SK-N-SH (cell line): ENCODE measurements at regions not wholly inside any gene's neighbourhood (a gene's known extent, or its start where the extent isn't known, plus 50 kb on each side); places are given as distances from the start of the nearest gene placed in this dataset.
"Not testable (repeated sequence)": the region's sequence is repeated elsewhere in the genome, so short reads cannot be mapped to it uniquely, and the experiment has no call there.

Source experiments
- CTCF ChIA-PET: fragments of 300-600, 350-600 bp; formaldehyde crosslinking; extraction: SDS; loops from one replicate; lab custom pipeline; 2021; lab: Yijun Ruan, JAX
- POLR2A ChIA-PET: fragments of 350-600 bp; sonication (Branson Sonifier 250); formaldehyde crosslinking; extraction: SDS; loops from one replicate; lab custom pipeline; 2020; ENCODE audit warnings: antibody characterized with exemption, inconsistent platforms; lab: Yijun Ruan, JAX
- DNase-seq: peaks from one replicate; pipeline ENCODE4 v3.0.0; 2012
- H2AFZ ChIP-seq: fragments of 200-600 bp; sonication (generic); 2 replicates; pipeline ENCODE4 v1.8.1; 2016; ENCODE audit warnings: antibody characterized with exemption, mild to moderate bottlenecking, low read depth
- H3F3A ChIP-seq: fragments of 200-600 bp; sonication (generic); replicated peaks from 2 replicates; pipeline ENCODE3; 2016; ENCODE audit warnings: antibody characterized with exemption, mild to moderate bottlenecking; ENCODE audit not compliant: insufficient read depth
- H3K27ac ChIP-seq, 2 experiments: fragments of 200-500 bp in 1 of 2; fragments of 200-600 bp in 1 of 2; sonication (Bioruptor generic) in 1 of 2; sonication (generic), shearing (Covaris generic) in 1 of 2; 2 replicates each; pipeline versions ENCODE4 v1.5.1 to v1.6.1; 2014 to 2016; ENCODE audit warnings: low read depth in 2 of 2, inconsistent platforms in 1 of 2, low read length in 1 of 2, mild to moderate bottlenecking in 1 of 2, mixed read lengths in 1 of 2
- H3K27me3 ChIP-seq: fragments of 200-600 bp; sonication (generic), shearing (Covaris generic); 2 replicates; pipeline ENCODE4 v1.6.1; 2016; ENCODE audit warnings: mixed run types; ENCODE audit not compliant: insufficient read depth
- H3K36me3 ChIP-seq, 2 experiments: fragments of 200-500 bp in 1 of 2; fragments of 200-600 bp in 1 of 2; sonication (Bioruptor generic) in 1 of 2; sonication (generic) in 1 of 2; replicated peaks in 1 of 2; 2 replicates each; pipeline versions ENCODE3 to v1.5.1; 2014 to 2016; ENCODE audit warnings: low read length in 1 of 2, mild to moderate bottlenecking in 1 of 2; ENCODE audit not compliant: insufficient read depth in 2 of 2, control insufficient read depth in 1 of 2
- H3K4me1 ChIP-seq, 2 experiments: fragments of 200-500 bp in 1 of 2; fragments of 200-600 bp in 1 of 2; sonication (Bioruptor generic) in 1 of 2; sonication (generic), shearing (Covaris generic) in 1 of 2; 2 replicates each; pipeline versions ENCODE4 v1.5.1 to v1.6.1; 2014 to 2016; ENCODE audit warnings: low read depth in 1 of 2, low read length in 1 of 2, mixed run types in 1 of 2; ENCODE audit not compliant: insufficient read depth in 2 of 2, control insufficient read depth in 1 of 2
- H3K4me2 ChIP-seq: fragments of 200-600 bp; sonication (generic), shearing (Covaris generic); 2 replicates; pipeline ENCODE4 v1.6.1; 2017; ENCODE audit warnings: mixed run types
- H3K4me3 ChIP-seq, 2 experiments: fragments of 200-500 bp in 1 of 2; fragments of 200-600 bp in 1 of 2; sonication (Bioruptor generic) in 1 of 2; sonication (generic), shearing (Covaris generic) in 1 of 2; 2 replicates each; pipeline versions ENCODE4 v1.5.1 to v1.8.1; 2014 to 2016; ENCODE audit warnings: low read depth in 2 of 2, inconsistent platforms in 1 of 2, low read length in 1 of 2, mild to moderate bottlenecking in 1 of 2, mixed read lengths in 1 of 2, moderate library complexity in 1 of 2
- H3K79me2 ChIP-seq: fragments of 200-600 bp; sonication (generic); 2 replicates; pipeline ENCODE4 v1.8.1; 2017; ENCODE audit warnings: mild to moderate bottlenecking; ENCODE audit not compliant: insufficient read depth
- H3K9ac ChIP-seq: fragments of 200-600 bp; sonication (generic); 2 replicates; pipeline ENCODE4 v1.6.1; 2017; ENCODE audit warnings: mixed run types
- H3K9me2 ChIP-seq: fragments of 200-600 bp; sonication (generic); 2 replicates; pipeline ENCODE4 v1.6.1; 2017; ENCODE audit warnings: mixed run types
- H3K9me3 ChIP-seq: fragments of 200-600 bp; sonication (generic); 2 replicates; pipeline ENCODE4 v1.6.1; 2017; ENCODE audit warnings: mixed run types, mild to moderate bottlenecking, moderate library complexity
- H4K20me1 ChIP-seq: fragments of 200-600 bp; sonication (generic); 2 replicates; pipeline ENCODE4 v1.6.1; 2017; ENCODE audit warnings: mild to moderate bottlenecking, mixed run types; ENCODE audit not compliant: insufficient read depth
- CHD2 ChIP-seq: fragments of 150-350 bp; IDR thresholded peaks from 2 replicates; pipeline ENCODE4 v1.6.1; 2018; ENCODE audit warnings: low read length; ENCODE audit not compliant: partially characterized antibody
- EP300 ChIP-seq, 2 experiments: IDR thresholded peaks; 2 replicates each; pipeline versions ENCODE4 v1.4.0 to v1.6.1; 2012; ENCODE audit warnings: borderline replicate concordance in 1 of 2, low read depth in 1 of 2, low read length in 1 of 2
- GABPA ChIP-seq: IDR thresholded peaks from 2 replicates; pipeline ENCODE4 v1.4.0; 2012; ENCODE audit warnings: low read depth, mild to moderate bottlenecking
- GATA2 ChIP-seq: sonication (generic); formaldehyde crosslinking; IDR thresholded peaks from 2 replicates; pipeline ENCODE4 v1.5.0; 2020; ENCODE audit warnings: mild to moderate bottlenecking, missing genetic modification reagents
- JUND ChIP-seq: IDR thresholded peaks from 2 replicates; pipeline ENCODE4 v1.4.0; 2012
- MAX ChIP-seq: IDR thresholded peaks from 2 replicates; pipeline ENCODE4 v1.4.0; 2012; ENCODE audit warnings: low read depth
- NFIC ChIP-seq: IDR thresholded peaks from 2 replicates; pipeline ENCODE4 v1.4.0; 2012; ENCODE audit warnings: borderline replicate concordance
- REST ChIP-seq: IDR thresholded peaks from 2 replicates; pipeline ENCODE4 v1.6.1; 2012; ENCODE audit warnings: mild to moderate bottlenecking, low read depth, low read length, moderate library complexity
- RFX5 ChIP-seq: IDR thresholded peaks from 2 replicates; pipeline ENCODE4 v1.6.1; 2012; ENCODE audit warnings: mild to moderate bottlenecking, improper control_type of control experiment, low read length
- RXRA ChIP-seq: IDR thresholded peaks from 2 replicates; pipeline ENCODE4 v1.4.0; 2012; ENCODE audit warnings: low read depth, mild to moderate bottlenecking, borderline replicate concordance
- TAF1 ChIP-seq: IDR thresholded peaks from 2 replicates; pipeline ENCODE4 v1.6.1; 2012; ENCODE audit warnings: low read depth, mild to moderate bottlenecking, low read length, moderate library complexity, borderline replicate concordance
- TCF12 ChIP-seq: IDR thresholded peaks from 2 replicates; pipeline ENCODE4 v1.4.0; 2012
- USF1 ChIP-seq: IDR thresholded peaks from 2 replicates; pipeline ENCODE4 v1.4.0; 2012; ENCODE audit warnings: low read depth, borderline replicate concordance
- WGBS: methylation state at CpG from one replicate; pipeline ENCODE4 v1.1.6; 2017; ENCODE audit warnings: low lambda C conversion rate; 5-methylcytosine and 5-hydroxymethylcytosine counted together
- TF ChIP-seq, protein P1 (sequence below): fragments of 200-600 bp; sonication (generic); IDR thresholded peaks from 2 replicates; pipeline ENCODE4 v1.6.1; 2017; ENCODE audit warnings: antibody characterized with exemption, mild to moderate bottlenecking, moderate library complexity

DNA sequence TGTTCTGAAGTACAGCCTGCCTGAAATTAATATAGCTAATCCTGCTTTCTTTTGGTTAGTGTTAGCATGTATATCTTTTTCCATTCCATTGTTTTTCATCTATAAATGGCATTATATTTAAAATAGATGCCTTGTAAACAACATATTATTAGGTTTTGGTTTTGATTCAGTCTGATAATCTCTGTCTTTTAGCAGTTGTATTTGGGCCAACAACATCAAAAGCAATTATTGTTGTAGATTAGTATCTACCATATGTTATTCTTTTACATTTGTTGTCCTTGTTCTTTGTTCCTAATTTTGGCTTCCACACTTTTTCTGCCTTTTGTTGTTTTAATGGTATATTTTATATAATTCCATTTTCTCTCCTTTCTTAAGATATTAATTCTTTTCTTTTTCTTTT, 678.2 kb upstream of the PRMT6 start:
- Histone ChIP-seq H3K4me2 (no peak overlapping the region), H3K9me3 (no peaks in the 10 kb centered on the region), H3K9me2 (no peaks in the 10 kb centered on the region), H3K27me3 (no peaks in the 10 kb centered on the region), H3K4me1 (peaks cover 0 to 3% of the 10 kb centered on the region in 2 experiments; a peak in 1 of 4 replicates), H3K9ac (no peak overlapping the region), H2AFZ (no peak overlapping the region), H3K79me2 (no peaks in the 10 kb centered on the region), H3K27ac (no peak overlapping the region), H3K36me3 (no peaks in the 10 kb centered on the region)
- CTCF ChIA-PET: interaction anchor here (1.4 kb wide), 1 partner anchor 17 kb away, joined by 3 read pairs; no protein-coding TSS in a partner anchor
- POLR2A ChIA-PET: no interaction called here
- TF ChIP-seq EP300 (IDR thresholded peaks at IDR 0.05; ENCODE audit: borderline replicate concordance in 1 of 2, low read depth in 1 of 2, low read length in 1 of 2) (peak in 1 of 2 experiments; percentile 63; a peak in 2 of 4 replicates), JUND (no peak), USF1 (no peak), GATA2 (CRISPR knock-in tag) (peak; percentile 68), CHD2 (no peak)
- TF ChIP-seq, all 33 proteins: peak for 2
- DNase-seq: no peak
- Histone ChIP-seq H3K4me3 (no peak overlapping the region), H4K20me1 (no peaks in the 10 kb centered on the region), H3F3A (no peaks in the 10 kb centered on the region)

DNA sequence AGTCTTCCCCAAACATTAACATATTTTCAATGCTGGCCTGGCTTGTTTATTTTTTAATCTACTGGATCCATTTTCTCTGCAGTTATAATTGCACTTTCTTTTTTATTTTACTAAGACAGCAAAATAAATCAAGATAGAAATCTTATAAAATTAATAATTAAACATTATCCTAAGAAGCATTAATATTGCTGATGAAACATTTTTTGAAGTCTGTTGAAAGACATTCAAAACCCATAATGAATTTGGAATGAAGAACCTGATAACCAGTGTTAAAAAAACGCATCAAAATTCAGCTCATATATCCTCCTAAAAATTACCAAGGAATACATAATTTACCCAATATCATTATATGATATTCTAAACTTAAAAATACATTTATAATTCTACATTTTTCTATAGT, 675.7 kb upstream of the PRMT6 start:
- Histone ChIP-seq H3K9me2 (no peaks in the 10 kb centered on the region), H3K27ac (no peak overlapping the region), H3K9me3 (no peaks in the 10 kb centered on the region), H2AFZ (no peak overlapping the region), H4K20me1 (no peaks in the 10 kb centered on the region), H3K4me3 (no peak overlapping the region), H3K27me3 (no peaks in the 10 kb centered on the region), H3F3A (no peaks in the 10 kb centered on the region), H3K36me3 (no peaks in the 10 kb centered on the region), H3K79me2 (no peaks in the 10 kb centered on the region), H3K4me2 (no peak overlapping the region), H3K4me1 (peaks cover 0 to 3% of the 10 kb centered on the region in 2 experiments; a peak in 1 of 4 replicates), H3K9ac (no peak overlapping the region)
- CTCF ChIA-PET: no interaction called here
- TF ChIP-seq JUND (no peak), GABPA (no peak), RXRA (no peak), TAF1 (no peak), RFX5 (no peak), NFIC (no peak), REST (no peak), CHD2 (no peak), TCF12 (no peak), MAX (no peak)
- TF ChIP-seq, protein P1, sequence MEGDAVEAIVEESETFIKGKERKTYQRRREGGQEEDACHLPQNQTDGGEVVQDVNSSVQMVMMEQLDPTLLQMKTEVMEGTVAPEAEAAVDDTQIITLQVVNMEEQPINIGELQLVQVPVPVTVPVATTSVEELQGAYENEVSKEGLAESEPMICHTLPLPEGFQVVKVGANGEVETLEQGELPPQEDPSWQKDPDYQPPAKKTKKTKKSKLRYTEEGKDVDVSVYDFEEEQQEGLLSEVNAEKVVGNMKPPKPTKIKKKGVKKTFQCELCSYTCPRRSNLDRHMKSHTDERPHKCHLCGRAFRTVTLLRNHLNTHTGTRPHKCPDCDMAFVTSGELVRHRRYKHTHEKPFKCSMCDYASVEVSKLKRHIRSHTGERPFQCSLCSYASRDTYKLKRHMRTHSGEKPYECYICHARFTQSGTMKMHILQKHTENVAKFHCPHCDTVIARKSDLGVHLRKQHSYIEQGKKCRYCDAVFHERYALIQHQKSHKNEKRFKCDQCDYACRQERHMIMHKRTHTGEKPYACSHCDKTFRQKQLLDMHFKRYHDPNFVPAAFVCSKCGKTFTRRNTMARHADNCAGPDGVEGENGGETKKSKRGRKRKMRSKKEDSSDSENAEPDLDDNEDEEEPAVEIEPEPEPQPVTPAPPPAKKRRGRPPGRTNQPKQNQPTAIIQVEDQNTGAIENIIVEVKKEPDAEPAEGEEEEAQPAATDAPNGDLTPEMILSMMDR: no peak
- no peak for DNase-seq
- WGBS: 10% methylated on average over 1 of the region's 1 CpG
- POLR2A ChIA-PET: no interaction called here

GRCh38 chr1:106389160-106389559, 667.3 kb upstream of the PRMT6 start:
- CTCF ChIA-PET, H3K4me2 ChIP-seq, H3K4me3 ChIP-seq: not testable (repeated sequence)

More at GRCh38 chr1:106389160-106389559, 667.3 kb upstream of the PRMT6 start:
- H3K9me3 ChIP-seq, H2AFZ ChIP-seq, H3K9ac ChIP-seq, H4K20me1 ChIP-seq, H3K27me3 ChIP-seq, POLR2A ChIA-PET, DNase-seq, H3F3A ChIP-seq, H3K79me2 ChIP-seq, H3K4me1 ChIP-seq, H3K27ac ChIP-seq, H3K9me2 ChIP-seq, H3K36me3 ChIP-seq: not testable (repeated sequence)
- WGBS: 24% methylated on average over 4 of the region's 4 CpGs
